NAMALWA (cell line): ENCODE measurements at regions not wholly inside any gene's neighbourhood (a gene's known extent, or its start where the extent isn't known, plus 50 kb on each side); places are given as distances from the start of the nearest gene placed in this dataset.

ENCODE experiments used
- DNase-seq: peaks from one replicate; pipeline ENCODE4 v3.0.0-alpha.2; 2015; ENCODE audit warnings: low spot score

DNA sequence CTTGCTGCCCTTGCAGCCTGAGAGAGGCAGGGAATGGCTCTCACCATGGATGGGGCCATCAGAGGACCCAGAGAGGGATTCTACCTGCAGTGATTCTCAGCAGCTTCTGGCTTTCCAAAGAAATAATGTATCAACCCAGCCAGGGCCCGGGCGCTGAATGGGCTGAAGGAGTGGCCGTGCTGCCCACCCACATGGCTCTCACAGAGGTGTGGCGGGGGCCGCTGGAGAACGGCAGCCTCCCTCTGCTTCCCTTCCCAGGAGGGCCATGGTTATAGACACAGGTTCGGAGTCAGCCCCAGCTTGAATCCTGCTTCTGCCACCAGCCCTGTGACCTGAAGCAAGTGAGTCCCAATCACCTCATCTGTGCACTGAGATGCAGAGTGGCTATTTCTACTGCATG lies 82.7 kb downstream of the THAP12 start:
- no peak for DNase-seq

DNA sequence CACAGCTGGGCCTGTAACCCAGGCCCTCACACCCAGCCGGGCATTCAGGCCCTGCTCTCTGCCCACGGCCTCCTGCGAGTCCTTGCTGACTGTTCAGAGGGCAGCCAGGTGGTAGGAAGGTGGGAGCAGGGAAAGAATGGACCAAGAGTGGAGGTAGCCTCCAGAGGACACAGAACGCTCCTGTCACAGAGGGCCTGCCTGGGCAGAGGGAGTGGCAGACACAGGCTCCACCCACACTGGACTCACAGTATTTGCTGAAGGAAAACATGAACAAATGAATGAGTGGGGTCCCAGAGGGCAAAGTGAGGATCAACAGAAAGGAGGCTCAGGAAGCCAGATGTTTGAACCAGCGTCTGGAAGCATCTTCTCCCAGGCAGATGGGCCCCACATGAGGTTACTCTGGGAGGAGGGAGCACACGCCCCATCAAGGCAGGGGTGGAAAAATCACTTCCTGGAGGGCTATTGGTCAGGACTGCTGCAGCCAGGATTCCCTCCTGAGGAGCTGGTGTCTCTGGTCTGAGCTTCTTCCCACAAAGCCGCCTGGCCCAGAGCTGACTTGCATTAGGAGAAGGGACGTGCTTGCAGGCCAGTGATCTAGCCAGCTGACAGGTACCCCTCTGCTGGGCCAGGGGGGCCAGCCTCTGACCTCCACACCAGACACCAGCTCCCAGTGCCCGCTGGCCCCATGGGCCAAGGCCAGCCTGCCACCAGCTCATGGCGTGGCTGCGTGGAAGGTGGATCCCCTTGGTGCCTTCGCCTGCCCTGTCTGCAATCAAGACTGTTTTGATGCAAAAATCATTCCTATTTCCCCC lies 84.0 kb downstream of the THAP12 start:
- no peak for DNase-seq

DNA sequence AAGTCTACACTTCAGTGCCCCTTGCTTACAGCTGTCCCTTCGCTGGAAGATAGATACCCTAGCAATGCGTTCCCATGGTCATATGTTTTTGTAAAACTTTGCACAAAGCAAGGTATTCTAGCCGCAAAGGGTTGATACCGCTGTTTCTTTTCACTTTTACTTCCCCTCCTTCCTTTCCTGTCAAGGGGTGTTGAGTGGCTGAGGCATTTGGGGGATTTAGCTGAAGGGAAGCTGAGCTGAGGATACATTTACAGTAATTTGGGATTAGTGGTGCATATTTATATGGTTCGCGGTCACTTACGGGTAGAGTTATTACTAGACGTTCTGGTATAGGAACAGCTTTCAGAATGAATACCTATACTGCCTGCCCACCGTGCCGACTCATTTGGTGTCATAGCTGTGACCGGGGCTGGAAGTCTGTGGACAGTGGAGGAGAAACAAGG lies 86.9 kb upstream of the WNT11 start:
- no peak for DNase-seq

DNA sequence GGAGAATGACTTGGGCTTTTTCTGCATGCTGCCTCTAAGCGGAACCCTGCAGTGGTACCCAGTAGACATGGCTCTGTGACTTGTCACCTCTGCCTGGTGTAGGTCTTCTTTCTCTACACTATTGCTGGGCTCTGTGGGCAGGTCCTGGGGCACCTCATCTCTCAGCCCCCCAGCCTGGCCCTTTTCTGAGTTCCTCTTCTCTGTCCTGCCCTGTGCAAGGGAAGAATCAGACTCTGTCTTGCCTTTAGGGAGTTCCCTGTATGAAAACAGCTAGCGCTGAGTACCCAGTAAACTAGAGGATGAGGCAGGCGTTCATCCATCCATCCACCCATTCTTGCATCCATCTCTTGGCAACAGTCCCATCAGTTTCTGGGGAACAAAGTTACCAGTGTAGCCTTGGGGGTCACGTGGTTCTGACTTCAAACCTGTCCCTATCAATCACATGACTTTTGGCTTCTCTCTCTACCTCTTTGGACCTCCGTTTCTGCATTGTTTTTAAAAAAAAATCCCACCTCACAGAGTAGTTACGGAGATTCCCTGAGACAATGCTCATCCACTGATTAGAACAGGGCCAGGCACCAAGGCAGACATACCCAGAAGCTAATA lies 86.4 kb upstream of the WNT11 start:
- DNase-seq: no peak

DNA sequence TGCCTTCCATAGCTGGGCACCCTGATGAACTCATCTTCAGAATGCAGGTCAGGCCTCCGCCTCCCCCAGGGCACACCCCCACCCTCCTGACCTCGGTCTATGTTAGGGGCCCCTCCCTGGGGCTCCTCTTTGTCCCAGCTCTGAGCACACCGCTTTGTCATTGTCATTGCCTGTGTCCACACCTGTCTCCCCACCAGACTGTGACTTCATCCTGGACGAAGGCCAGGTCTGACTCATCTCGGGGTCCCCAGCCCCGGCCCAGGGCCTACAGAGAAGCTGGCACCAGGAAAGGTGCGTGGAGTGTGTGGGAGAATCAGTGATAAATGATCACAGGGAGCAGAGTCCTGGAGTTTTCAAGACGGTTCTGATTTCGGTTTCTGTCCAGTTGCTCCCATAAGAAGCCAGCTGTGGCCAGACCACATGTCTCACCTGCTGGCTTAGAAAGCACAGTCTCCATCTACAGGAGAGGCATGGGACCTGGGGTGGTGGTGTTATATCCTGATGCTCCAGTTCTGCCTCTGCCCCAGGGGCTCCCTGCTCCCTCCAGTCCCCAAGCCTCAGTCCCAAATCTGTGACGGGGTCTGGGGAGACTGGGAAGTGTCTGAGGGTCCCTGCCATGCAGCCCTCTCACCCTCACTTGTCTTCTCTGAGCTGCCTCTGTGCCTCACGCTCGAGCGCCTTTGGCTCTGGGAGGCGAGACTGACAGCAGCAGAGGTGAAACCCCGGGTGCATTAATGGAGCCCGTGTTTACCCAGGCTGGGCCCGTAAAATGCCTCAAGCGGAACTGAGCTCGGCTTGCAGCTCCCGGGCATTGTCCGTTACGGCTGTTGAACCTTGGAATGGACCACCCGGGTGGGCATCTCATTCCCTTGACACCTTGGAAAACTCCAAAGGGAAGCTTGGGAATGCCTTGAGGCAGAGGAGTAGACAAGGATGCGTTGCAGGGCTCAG lies 85.5 kb upstream of the WNT11 start:
- DNase-seq: no peak

DNA sequence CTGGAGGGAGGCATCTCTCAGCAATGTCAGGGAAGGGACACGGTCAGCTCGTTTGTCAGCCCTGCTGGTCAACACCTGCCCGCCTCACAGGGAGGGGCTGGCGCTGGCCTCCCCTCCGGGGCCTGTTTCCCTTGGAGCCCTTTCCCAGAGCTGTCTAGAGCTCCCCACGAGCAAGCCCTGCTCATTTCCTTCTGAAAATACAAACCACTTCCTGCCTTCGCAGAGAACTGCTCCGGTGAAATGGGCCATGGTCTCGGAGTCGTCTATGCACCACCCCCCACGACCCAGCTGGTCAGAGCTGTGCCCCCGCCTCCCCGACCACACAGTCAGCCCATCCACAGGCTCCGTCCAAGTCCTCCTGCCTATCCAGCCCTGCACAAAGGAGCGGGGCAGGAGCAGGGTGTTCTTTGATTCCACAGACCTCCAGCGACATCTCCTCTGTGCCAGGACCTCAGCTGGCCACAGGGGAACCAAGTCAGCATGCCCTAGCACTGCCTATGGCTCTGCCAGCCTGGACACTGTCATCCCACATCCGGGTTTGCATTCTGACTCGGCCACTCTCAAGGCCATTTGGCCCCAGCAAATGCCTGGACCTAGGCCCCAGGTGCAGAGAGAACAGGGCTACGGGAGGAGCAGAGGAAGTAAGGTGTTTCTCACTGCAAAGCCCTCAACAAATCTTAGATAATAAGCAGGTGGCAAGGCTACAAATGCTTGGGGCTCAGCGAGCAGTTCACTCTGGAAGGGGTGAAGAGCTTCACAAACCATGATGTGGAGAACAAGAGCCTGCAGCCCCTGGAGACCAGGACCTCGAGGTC lies 82.1 kb upstream of the WNT11 start:
- DNase-seq: no peak

DNA sequence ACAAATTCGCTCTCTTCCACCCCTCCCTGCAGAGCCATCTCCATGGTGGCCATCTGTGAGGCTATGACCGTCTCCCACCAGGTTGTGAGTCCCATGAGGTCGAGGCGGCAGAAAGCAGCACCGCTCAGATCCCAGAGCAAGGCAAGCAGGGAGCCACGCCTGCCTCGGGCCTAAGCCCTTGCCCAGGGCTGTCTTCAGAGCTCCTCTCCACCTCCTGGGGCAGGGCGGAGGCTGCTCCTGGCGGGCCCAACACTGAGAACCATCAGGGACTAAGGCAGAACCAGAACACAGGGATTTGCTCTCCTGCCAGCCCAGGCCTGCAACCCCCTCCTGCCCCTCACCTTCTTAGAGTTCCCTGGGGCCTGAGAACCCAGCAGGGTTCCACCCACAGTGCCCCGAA lies 80.9 kb upstream of the WNT11 start:
- no peak for DNase-seq

DNA sequence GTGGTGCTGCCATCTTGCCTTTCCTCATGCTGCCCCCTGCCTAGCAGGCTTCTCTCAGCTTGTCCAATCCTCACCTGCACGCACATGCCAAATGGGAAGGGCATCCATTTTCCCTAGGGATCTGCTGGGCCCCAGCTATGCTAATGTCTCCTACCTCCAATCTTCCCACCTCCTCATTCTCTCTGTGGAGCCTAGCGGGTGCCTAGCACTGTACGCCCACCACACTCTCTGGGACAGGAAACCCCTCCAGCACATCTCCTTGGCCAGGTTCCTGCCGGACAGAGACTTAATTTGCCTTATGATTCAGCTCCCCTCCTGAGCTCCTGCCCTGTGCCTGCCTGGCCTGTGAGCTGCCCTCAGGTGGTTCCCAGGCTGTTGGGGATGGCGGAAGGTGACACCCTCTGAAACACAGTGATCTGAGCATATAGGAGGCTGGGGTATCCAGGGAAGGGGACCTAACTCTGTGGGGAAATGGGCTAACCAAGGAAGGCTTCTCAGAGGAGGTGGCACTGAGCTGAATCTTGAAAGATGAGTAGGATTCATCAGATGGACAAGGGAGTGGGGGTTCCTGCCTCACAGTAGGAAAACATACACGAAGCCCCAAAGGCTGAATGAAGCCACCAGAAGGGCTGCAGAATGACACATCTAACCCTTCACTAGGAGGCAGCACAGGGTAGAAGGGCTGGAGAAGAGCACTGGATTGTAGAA lies 79.2 kb upstream of the WNT11 start:
- peak; percentile 19 for DNase-seq

DNA sequence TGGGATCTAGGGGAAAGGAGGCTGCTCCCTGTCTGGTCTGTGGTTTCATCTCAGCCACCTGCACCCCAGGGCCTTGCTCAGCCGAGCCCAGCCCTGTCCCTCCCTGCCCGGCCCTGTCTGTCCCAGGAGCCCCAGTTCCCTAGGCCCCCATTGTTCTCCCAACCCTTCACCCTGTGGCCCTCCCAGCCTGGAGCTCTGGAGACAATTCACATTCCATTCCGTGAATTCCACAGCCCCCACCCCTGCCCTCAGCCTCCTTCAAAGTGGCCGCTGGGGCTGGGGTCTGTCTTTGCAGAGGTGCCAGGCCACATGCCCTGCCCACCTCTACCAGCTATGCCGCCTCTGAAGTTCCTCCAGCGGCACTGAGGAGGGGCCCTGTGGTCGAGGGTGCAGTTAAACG lies 77.9 kb upstream of the WNT11 start:
- no peak for DNase-seq

DNA sequence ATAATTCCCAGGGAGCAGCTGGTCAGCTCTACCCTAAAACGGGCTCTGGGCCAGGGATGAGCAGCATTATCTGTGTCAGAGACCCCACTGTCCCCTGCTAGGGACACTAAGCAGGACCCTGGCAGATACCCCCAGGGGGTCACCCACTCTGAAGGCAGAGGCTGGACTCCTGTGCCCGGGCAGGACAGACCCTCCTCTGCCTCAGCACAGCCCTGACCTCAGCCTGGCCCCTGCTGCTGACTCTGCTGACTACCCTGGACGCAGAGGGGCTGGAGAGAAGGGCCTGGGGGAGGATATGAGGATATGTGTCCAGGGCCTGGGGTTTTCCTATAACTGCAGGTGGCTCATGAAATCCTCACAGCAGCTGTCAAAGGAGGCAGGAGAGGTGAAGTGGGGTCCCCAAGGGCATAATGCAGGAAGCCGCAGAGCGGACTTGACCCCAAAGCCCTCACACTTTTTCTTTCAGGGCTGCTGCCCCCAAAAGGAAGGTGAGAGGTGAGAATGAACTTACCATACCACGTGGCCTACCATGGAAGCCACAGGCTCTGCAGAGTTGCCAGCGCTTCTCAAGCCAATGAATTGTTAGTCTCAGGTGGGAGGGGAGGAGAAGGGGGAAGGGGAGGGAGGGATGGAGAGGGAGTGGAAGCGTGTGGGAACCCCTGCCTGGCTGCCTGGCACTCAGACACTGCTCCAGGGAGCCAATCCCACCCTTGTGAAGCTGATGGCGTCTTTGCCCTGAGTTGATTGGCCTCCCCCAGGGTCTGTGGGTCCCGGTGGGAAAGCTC lies 76.7 kb upstream of the WNT11 start:
- DNase-seq: no peak

DNA sequence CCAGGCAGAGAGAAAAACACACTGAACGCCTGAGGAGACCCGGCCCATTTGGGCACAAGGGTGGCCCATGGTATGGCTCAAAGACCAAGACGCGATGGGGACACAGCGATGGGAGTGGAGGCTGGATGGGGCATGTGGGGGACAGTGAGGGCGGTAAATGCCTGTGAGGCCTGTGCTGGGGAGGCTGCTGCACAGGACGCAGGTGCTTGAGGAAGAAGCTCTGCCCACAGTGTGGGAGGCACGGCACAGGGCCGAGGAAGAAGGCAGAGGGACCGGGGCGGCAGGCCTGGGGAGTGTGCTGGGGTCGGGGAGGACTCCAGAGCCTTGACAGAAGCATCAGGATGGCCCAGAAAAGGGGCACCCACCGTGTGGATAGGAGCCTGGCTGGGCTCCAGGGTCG lies 75.9 kb upstream of the WNT11 start:
- DNase-seq: no peak

DNA sequence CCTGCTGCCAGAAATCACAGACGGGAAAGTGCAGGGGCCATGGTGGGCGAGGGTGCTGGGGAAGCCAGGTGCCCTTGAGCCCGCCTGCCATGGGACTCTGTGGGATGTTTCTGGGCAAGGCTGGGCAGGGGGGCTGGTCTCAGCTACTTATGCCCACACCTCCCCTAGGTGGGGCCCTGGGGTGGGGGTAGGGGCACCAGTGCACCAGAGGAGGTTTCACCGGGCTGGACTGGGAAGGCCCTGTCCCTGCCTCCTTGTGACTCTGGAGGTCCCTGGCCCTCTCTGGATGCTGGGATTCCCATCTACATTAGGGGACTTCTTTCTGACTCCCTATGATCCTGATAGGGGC lies 75.2 kb upstream of the WNT11 start:
- DNase-seq: no peak

DNA sequence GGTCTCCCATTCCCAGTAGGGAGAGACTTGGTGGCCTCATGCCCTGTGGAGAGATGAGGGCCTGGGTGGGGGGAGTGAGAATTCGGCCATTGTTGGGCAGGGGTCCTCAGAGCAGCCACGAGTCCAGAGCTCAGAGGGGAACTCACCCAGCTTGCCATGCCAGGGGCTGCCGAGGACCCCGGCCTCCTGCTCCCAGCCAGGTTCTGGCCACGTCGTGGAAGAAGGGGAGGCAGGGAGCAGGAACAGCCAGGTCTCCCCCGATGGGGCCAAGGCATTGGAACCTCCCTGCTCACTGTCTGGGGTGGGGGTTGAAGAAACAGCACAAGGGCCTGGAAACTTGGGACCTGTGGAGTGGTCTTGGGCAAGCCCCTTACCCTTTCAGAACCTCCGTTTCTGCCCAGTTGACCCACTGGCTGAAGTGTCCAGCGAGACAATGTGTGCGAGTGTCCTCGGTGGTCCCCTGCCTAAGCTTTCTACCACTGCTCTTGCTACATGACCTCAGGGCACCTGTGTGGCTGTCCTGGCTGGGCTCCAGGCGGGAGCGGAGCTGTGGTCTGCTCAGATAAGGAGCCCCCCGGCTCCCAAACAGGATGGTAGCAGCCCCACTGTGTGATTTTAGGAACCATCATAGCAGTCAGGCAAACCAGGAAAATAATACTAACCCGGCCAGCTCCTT lies 74.7 kb upstream of the WNT11 start:
- no peak for DNase-seq

DNA sequence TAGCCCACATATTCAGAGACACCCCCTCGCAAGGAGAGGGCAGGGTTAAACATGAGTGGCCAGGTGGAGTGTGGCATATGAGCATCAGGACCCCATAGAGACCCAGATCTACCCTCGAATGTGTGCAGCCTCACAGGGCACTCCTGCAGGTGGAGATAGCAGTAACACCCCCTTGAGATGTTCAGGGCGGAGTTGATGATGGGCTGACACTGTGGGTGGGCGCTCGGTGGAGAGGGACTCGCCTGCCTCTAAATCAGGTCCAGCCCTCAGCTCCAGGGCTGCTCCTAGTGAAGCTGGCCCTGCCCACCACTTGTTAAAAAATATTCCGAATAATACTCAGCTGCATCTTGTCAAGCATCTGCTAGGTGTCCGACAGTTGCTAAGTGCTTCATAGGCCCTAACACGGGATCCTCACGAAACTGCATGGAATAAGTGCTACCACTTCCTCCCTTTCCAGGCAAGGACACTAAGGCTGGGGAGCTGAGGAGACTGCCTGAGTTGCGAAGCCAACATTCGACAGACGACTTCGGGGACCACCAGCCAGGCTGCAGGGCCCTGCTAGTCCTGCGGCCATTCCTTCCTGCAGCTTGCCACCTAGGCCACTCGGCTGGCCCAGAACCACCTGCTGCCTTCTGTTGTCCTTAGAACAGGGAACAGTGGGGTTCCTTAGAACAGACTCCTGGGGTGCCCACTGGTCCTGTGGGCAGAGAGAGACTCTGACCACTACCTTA lies 74.0 kb upstream of the WNT11 start:
- DNase-seq: no peak

DNA sequence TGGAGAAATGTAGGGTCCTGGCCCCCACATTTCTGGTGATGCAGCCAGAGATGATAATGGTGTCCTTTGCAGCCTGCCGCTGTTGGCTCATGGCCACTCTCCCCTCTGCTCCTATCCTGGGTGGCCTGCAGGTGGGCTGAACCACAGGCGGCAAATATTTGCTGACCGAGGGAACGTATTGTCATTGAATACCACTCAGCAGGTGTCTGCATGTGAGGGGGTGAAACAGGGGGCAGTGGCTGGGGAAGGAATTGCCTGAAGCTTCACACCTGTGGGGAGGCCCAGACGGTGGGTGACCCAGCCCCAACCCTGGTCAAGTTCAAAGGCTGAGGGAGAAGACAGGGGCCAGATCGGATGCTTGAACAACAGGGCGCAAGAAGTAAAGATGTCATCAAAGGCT lies 73.3 kb upstream of the WNT11 start:
- no peak for DNase-seq

DNA sequence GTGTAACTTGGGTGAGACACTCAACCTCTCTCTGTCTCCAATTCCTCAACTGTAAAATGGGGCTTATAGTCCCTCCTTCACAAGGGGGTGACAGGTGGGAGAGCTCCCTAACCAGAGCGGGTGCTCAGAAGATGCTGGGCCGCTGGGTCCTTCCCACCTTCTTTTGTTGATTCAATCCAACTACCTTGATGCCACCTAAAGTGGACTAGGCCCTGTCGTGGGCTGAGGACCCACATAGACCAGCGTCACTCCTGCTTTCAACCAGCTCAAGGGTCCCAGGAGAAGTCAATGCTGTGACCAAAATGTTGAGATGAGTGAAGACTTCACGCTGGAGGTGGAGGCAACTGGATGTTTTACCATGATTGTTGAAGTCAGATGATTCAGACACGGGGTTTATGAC lies 72.7 kb upstream of the WNT11 start:
- DNase-seq: no peak

DNA sequence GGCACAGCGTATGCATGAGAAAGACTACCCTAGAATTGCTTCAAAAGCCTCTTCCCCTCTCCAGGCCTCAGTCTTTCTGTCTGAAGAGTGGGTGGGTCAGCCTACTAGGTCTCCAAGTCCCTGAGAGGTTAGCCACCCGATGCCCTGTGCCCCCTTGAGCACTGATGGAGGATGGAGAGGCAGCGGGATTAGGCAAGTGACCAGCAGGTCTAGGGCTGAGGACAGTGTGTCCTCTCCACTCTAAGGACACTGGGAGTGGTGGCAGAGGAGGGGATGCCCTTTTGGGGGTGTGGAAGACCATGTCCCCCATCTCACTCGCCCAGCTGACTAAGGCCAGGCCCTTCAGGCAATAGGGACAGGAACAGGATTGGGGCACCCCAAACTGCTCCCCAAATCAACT lies 72.2 kb upstream of the WNT11 start:
- no peak for DNase-seq

DNA sequence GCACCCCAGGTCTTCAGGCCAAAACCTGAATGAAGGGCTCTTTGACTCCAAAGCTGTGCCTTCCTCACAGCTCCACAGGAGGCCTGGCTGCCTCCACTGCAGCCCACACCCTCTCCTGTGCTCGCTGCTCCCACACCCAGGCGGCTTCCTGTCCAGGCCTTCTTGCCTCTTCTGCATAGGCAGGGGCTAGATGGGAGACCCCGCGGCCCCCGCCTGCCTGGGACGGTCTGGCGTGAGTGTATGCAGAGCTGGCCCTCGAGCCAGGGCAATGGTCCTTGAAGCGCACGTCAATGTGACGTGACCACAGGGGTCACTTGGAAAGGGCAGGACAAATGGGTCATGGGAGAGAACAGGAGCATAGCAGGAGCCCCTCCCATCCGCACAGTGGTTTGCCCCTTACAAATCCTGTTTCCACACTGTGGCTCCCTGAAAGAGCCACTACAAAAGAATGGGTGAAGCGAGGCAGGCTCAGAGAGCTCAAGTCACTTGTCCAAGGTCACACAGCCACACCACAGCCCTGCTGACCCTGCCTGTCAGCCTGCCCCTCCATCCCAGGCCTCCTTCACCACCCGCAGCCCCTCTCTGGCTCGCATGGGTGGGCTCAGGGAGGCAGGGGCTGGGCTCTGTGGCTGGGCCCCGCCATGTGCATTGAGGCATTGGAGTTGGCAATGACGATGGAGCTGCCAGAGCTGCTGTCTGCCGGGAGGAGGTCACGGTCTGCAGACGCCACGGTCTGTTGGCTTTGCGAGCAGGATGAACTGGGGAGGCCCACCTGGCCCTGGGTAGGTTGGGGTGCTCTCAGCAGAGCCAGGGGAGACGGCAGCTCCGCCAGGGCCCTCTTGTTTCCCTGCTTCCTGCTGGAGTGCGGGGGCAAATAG lies 71.2 kb upstream of the WNT11 start:
- DNase-seq: peak; percentile 41
